Astrocyte (in vitro differentiated cells and primary cell): ENCODE measurements at regions not wholly inside any gene's neighbourhood (a gene's known extent, or its start where the extent isn't known, plus 50 kb on each side); places are given as distances from the start of the nearest gene placed in this dataset.

Experiments used
- DNase-seq: peaks from one replicate; pipeline ENCODE4 v3.0.0-alpha.2; 2010; ENCODE audit warnings: low read depth
- FAIRE-seq: peaks from 2 replicates; lab custom pipeline; 2011; peaks lifted over from hg19 to GRCh38; lab: Jason Lieb, UNC
- H2AFZ ChIP-seq: 2 replicates; pipeline ENCODE4 v1.6.0; 2012; ENCODE audit warnings: low read depth, low read length, inconsistent platforms
- H3K27ac ChIP-seq: 2 replicates; pipeline ENCODE4 v1.5.1; 2011; ENCODE audit warnings: low read depth, low read length, inconsistent platforms
- H3K27me3 ChIP-seq: 2 replicates; pipeline ENCODE4 v1.6.0; 2011; ENCODE audit warnings: low read length, inconsistent platforms; ENCODE audit not compliant: insufficient read depth
- H3K36me3 ChIP-seq: 2 replicates; pipeline ENCODE4 v1.5.1; 2011; ENCODE audit warnings: low read length, inconsistent platforms; ENCODE audit not compliant: insufficient read depth
- H3K4me1 ChIP-seq: 2 replicates; pipeline ENCODE4 v1.5.1; 2011; ENCODE audit warnings: low read length, inconsistent platforms; ENCODE audit not compliant: insufficient read depth
- H3K4me2 ChIP-seq: 2 replicates; pipeline ENCODE4 v1.6.0; 2012; ENCODE audit warnings: low read length, inconsistent platforms
- H3K4me3 ChIP-seq: 2 replicates; pipeline ENCODE4 v1.5.1; 2011; ENCODE audit warnings: low read depth, mild to moderate bottlenecking, low read length, inconsistent platforms; ENCODE audit not compliant: insufficient read depth
- H3K79me2 ChIP-seq: 2 replicates; pipeline ENCODE4 v1.6.0; 2012; ENCODE audit warnings: mild to moderate bottlenecking, low read length, inconsistent platforms; ENCODE audit not compliant: insufficient read depth
- H3K9ac ChIP-seq: 2 replicates; pipeline ENCODE4 v1.6.0; 2012; ENCODE audit warnings: mild to moderate bottlenecking, low read length, inconsistent platforms
- H3K9me3 ChIP-seq: 2 replicates; pipeline ENCODE4 v1.5.1; 2012; ENCODE audit warnings: low read depth, mild to moderate bottlenecking, low read length, inconsistent platforms; ENCODE audit not compliant: insufficient read depth
- H4K20me1 ChIP-seq: 2 replicates; pipeline ENCODE4 v1.6.0; 2012; ENCODE audit warnings: low read length, inconsistent platforms; ENCODE audit not compliant: insufficient read depth
- H3K27ac Mint-ChIP-seq: one replicate; pipeline ENCODE4 v1.8.0; 2021; ENCODE audit warnings: mild to moderate bottlenecking, mixed read lengths; ENCODE audit not compliant: unreplicated experiment
- H3K27me3 Mint-ChIP-seq: one replicate; pipeline ENCODE4 v1.8.0; 2021; ENCODE audit warnings: low read depth, mixed read lengths; ENCODE audit not compliant: unreplicated experiment
- H3K36me3 Mint-ChIP-seq: one replicate; pipeline ENCODE4 v1.8.0; 2021; ENCODE audit warnings: low read depth, mixed read lengths; ENCODE audit not compliant: unreplicated experiment
- H3K4me1 Mint-ChIP-seq: one replicate; pipeline ENCODE4 v1.8.0; 2021; ENCODE audit warnings: low read depth, mixed read lengths; ENCODE audit not compliant: unreplicated experiment
- H3K4me3 Mint-ChIP-seq: one replicate; pipeline ENCODE4 v1.8.0; 2021; ENCODE audit warnings: mild to moderate bottlenecking, moderate library complexity, mixed read lengths; ENCODE audit not compliant: unreplicated experiment
- H3K9me3 Mint-ChIP-seq: one replicate; pipeline ENCODE4 v1.8.0; 2021; ENCODE audit warnings: mild to moderate bottlenecking, mixed read lengths; ENCODE audit not compliant: unreplicated experiment
- EZH2 ChIP-seq: IDR thresholded peaks from 2 replicates; pipeline ENCODE4 v1.6.1; 2012; ENCODE audit warnings: mild to moderate bottlenecking, low read length, inconsistent platforms; ENCODE audit not compliant: insufficient read depth
- TF ChIP-seq, protein P1 (sequence below): IDR thresholded peaks from 2 replicates; pipeline ENCODE4 v1.5.1; 2011; ENCODE audit warnings: low read depth, mild to moderate bottlenecking, inconsistent platforms, low read length, moderate library complexity; ENCODE audit not compliant: insufficient read depth

GRCh38 chr13:60772726-60773125, 375.7 kb downstream of the TDRD3 start:
- TF ChIP-seq, protein P1, sequence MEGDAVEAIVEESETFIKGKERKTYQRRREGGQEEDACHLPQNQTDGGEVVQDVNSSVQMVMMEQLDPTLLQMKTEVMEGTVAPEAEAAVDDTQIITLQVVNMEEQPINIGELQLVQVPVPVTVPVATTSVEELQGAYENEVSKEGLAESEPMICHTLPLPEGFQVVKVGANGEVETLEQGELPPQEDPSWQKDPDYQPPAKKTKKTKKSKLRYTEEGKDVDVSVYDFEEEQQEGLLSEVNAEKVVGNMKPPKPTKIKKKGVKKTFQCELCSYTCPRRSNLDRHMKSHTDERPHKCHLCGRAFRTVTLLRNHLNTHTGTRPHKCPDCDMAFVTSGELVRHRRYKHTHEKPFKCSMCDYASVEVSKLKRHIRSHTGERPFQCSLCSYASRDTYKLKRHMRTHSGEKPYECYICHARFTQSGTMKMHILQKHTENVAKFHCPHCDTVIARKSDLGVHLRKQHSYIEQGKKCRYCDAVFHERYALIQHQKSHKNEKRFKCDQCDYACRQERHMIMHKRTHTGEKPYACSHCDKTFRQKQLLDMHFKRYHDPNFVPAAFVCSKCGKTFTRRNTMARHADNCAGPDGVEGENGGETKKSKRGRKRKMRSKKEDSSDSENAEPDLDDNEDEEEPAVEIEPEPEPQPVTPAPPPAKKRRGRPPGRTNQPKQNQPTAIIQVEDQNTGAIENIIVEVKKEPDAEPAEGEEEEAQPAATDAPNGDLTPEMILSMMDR: no peak
- TF ChIP-seq EZH2: no peak
- FAIRE-seq: no peak
- Histone ChIP-seq H3K9ac (no peak overlapping the region), H3K27ac (no peak overlapping the region), H3K79me2 (no peaks in the 10 kb centered on the region), H2AFZ (no peak overlapping the region), H3K27me3 (no peaks in the 10 kb centered on the region), H4K20me1 (no peaks in the 10 kb centered on the region), H3K9me3 (no peaks in the 10 kb centered on the region), H3K4me3 (no peak overlapping the region), H3K4me1 (no peaks in the 10 kb centered on the region), H3K4me2 (no peak overlapping the region), H3K36me3 (no peaks in the 10 kb centered on the region)
- Mint-ChIP-seq H3K27me3 (no peaks in the 10 kb centered on the region), H3K36me3 (no peaks in the 10 kb centered on the region), H3K9me3 (no peaks in the 10 kb centered on the region), H3K4me1 (no peaks in the 10 kb centered on the region), H3K27ac (no peak overlapping the region), H3K4me3 (no peak overlapping the region)
- DNase-seq: no peak

GRCh38 chr13:60765700-60766411, 368.8 kb downstream of the TDRD3 start:
- no peak overlapping the region for H3K4me3 Mint-ChIP-seq
- H3K79me2 ChIP-seq: no peaks in the 10 kb centered on the region
- no peaks in the 10 kb centered on the region for H3K36me3 ChIP-seq
- no peaks in the 10 kb centered on the region for H3K36me3 Mint-ChIP-seq
- peak overlapping the region; percentile 10 for H3K27ac ChIP-seq
- DNase-seq (peak; percentile 83), FAIRE-seq (no peak)
- H3K4me1 Mint-ChIP-seq: peaks cover 14% of the 10 kb centered on the region
- no peaks in the 10 kb centered on the region for H4K20me1 ChIP-seq
- H3K27me3 Mint-ChIP-seq: no peaks in the 10 kb centered on the region
- H3K4me2 ChIP-seq: peak overlapping the region; percentile 39
- H3K4me3 ChIP-seq: no peak overlapping the region
- H3K4me1 ChIP-seq: peaks cover 11% of the 10 kb centered on the region
- H2AFZ ChIP-seq: peak overlapping the region; percentile 38
- no peak overlapping the region for H3K9ac ChIP-seq
- H3K9me3 ChIP-seq: no peaks in the 10 kb centered on the region
- peak overlapping the region; percentile 78 for H3K27ac Mint-ChIP-seq
- peaks cover 4% of the 10 kb centered on the region for H3K9me3 Mint-ChIP-seq
- no peaks in the 10 kb centered on the region for H3K27me3 ChIP-seq
- no peak for TF ChIP-seq EZH2
- TF ChIP-seq, protein P1: no peak

- no peaks in the 10 kb centered on the region for H4K20me1 ChIP-seq
- no peaks in the 10 kb centered on the region for H3K79me2 ChIP-seq
- H3K36me3 ChIP-seq: no peaks in the 10 kb centered on the region
- no peak overlapping the region for H3K27ac ChIP-seq
- Mint-ChIP-seq H3K36me3 (no peaks in the 10 kb centered on the region), H3K4me3 (no peak overlapping the region), H3K9me3 (peaks cover 2% of the 10 kb centered on the region), H3K4me1 (peaks cover 14% of the 10 kb centered on the region), H3K27ac (peak overlapping the region; percentile 21), H3K27me3 (no peaks in the 10 kb centered on the region)
- H3K4me3 ChIP-seq: no peak overlapping the region
- TF ChIP-seq EZH2: no peak
- TF ChIP-seq, protein P1: no peak
- no peaks in the 10 kb centered on the region for H3K27me3 ChIP-seq
- H3K4me2 ChIP-seq: peak overlapping the region; percentile 66
- no peaks in the 10 kb centered on the region for H3K9me3 ChIP-seq
- H3K4me1 ChIP-seq: peaks cover 3% of the 10 kb centered on the region
- FAIRE-seq (no peak), DNase-seq (peak; percentile 12)
- H2AFZ ChIP-seq: no peak overlapping the region
- no peak overlapping the region for H3K9ac ChIP-seq
Measured at GRCh38 chr13:60759499-60759898, 362.5 kb downstream of the TDRD3 start.
